ENCODE measurements at regions not wholly inside any gene's neighbourhood (a gene's known extent, or its start where the extent isn't known, plus 50 kb on each side); places are given as distances from the start of the nearest gene placed in this dataset.

GRCh38 chr11:42901084-42901483 lies 410.7 kb upstream of the API5 start:
- TF ChIP-seq GABPA (IDR thresholded peaks at IDR 0.05; ENCODE audit: low read depth) (no peak), CTCF (IDR thresholded peaks at IDR 0.05; ENCODE audit: insufficient read depth, low read length) (no peak)
